ENCODE measurements at regions not wholly inside any gene's neighbourhood (a gene's known extent, or its start where the extent isn't known, plus 50 kb on each side); places are given as distances from the start of the nearest gene placed in this dataset.

GRCh38 chr12:92457458-92458180 lies 245.2 kb upstream of the PLEKHG7 start:
- Histone ChIP-seq H3K4me3 (ENCODE audit: low read depth, low read length) (no peak overlapping the region), H3K36me3 (ENCODE audit: control insufficient read depth in 2 of 2, insufficient read depth in 1 of 2, low read length in 2 of 2) (no peaks in the 10 kb centered on the region), H3K27ac (ENCODE audit: extremely low read depth, low read depth, low read length) (no peak overlapping the region), H3K9me3 (ENCODE audit: control insufficient read depth, insufficient read depth, low read depth, low read length) (no peaks in the 10 kb centered on the region), H3K4me1 (ENCODE audit: control insufficient read depth, insufficient read depth, low read length) (no peaks in the 10 kb centered on the region)
- ChIA-PET POLR2A (no interaction called here), CTCF (no interaction called here)
- TF ChIP-seq ZSCAN4 (tag by site-specific recombination; IDR thresholded peaks at IDR 0.05) (no peak), ZNF223 (tag by site-specific recombination; IDR thresholded peaks at IDR 0.05) (no peak), ZNF654 (tag by site-specific recombination; IDR thresholded peaks at IDR 0.05; ENCODE audit: low read depth) (no peak), PRDM2 (tag by site-specific recombination; IDR thresholded peaks at IDR 0.05; ENCODE audit: borderline replicate concordance) (no peak), ATF2 (tag by site-specific recombination; IDR thresholded peaks at IDR 0.05; ENCODE audit: low read depth) (no peak), ZNF18 (tag by site-specific recombination; IDR thresholded peaks at IDR 0.05) (no peak), ZNF777 (tag by site-specific recombination; IDR thresholded peaks at IDR 0.05; ENCODE audit: borderline replicate concordance) (no peak), ZNF747 (tag by site-specific recombination; IDR thresholded peaks at IDR 0.05) (no peak), ZNF626 (tag by site-specific recombination; IDR thresholded peaks at IDR 0.05) (no peak)

- no peak for TF ChIP-seq BCL11A (tag by site-specific recombination; IDR thresholded peaks at IDR 0.05; ENCODE audit: low read depth)
- TF ChIP-seq SP7 (tag by site-specific recombination; IDR thresholded peaks at IDR 0.05): no peak
- TF ChIP-seq ZNF660 (tag by site-specific recombination; IDR thresholded peaks at IDR 0.05): no peak
- TF ChIP-seq ZNF658 (tag by site-specific recombination; IDR thresholded peaks at IDR 0.05): no peak
- no peak for TF ChIP-seq ZNF211 (tag by site-specific recombination; IDR thresholded peaks at IDR 0.05; ENCODE audit: low read depth)
- TF ChIP-seq PRDM2 (tag by site-specific recombination; IDR thresholded peaks at IDR 0.05; ENCODE audit: borderline replicate concordance): no peak
- no peak for TF ChIP-seq TCF7L2 (IDR thresholded peaks at IDR 0.05; ENCODE audit: borderline replicate concordance, low read depth, low read length)
- no peak for TF ChIP-seq ZNF114 (tag by site-specific recombination; IDR thresholded peaks at IDR 0.05)
- H3K4me1 ChIP-seq (ENCODE audit: control insufficient read depth, insufficient read depth, low read length): no peaks in the 10 kb centered on the region
- no peak overlapping the region for H3K27ac ChIP-seq (ENCODE audit: extremely low read depth, low read depth, low read length)
- no peaks in the 10 kb centered on the region for H3K9me3 ChIP-seq (ENCODE audit: control insufficient read depth, insufficient read depth, low read depth, low read length)
- no peak overlapping the region for H3K4me3 ChIP-seq (ENCODE audit: low read depth, low read length)
- CTCF ChIA-PET: no interaction called here
- no peaks in the 10 kb centered on the region for H3K36me3 ChIP-seq (ENCODE audit: control insufficient read depth in 2 of 2, insufficient read depth in 1 of 2, low read length in 2 of 2)
- POLR2A ChIA-PET: no interaction called here
Measured at GRCh38 chr12:92452763-92453162, 250.0 kb upstream of the PLEKHG7 start.
